A549 (cell line): ENCODE measurements at regions not wholly inside any gene's neighbourhood (a gene's known extent, or its start where the extent isn't known, plus 50 kb on each side); places are given as distances from the start of the nearest gene placed in this dataset.
A peak's percentile ranks its signal among the peaks of the same experiment; 100 is the strongest.

ENCODE experiments used
- ATAC-seq, 2 experiments: fragments of 200-7000 bp in 1 of 2; fragments of >200 bp in 1 of 2; cut with Nextera tagmentation in 1 of 2; cut with Tn5 transposase in 1 of 2; 3 replicates each; pipeline versions ENCODE4 v1.8.0 to v1.9.1; 2018 to 2020; ENCODE audit warnings: mild to moderate bottlenecking in 1 of 2, moderate library complexity in 1 of 2
- CTCF ChIA-PET: fragments of 300-600 bp; sonication (Branson Sonifier 250); formaldehyde crosslinking; extraction: SDS; loops from one replicate; lab custom pipeline; 2021; ENCODE audit warnings: antibody characterized with exemption, inconsistent platforms; lab: Yijun Ruan, JAX
- POLR2A ChIA-PET: fragments of 350-600 bp; formaldehyde crosslinking; extraction: SDS; loops from one replicate; lab custom pipeline; 2021; ENCODE audit warnings: antibody characterized with exemption, inconsistent platforms; lab: Yijun Ruan, JAX
- DNase-seq, 2 experiments: peaks; one replicate each; pipeline versions ENCODE4 v3.0.0 to v3.0.0-alpha.2; 2011 to 2016; ENCODE audit warnings: low read depth in 1 of 2, low spot score in 1 of 2
- FAIRE-seq: peaks from 2 replicates; lab custom pipeline; 2011; peaks lifted over from hg19 to GRCh38; lab: Jason Lieb, UNC
- H3K27ac ChIP-seq, 2 experiments: fragments of >200 bp; sonication (Bioruptor Twin); formaldehyde crosslinking; 3 replicates each; pipeline ENCODE4 v1.5.1; 2016 to 2017
- H3K4me1 ChIP-seq: fragments of >200 bp; sonication (Bioruptor Twin); formaldehyde crosslinking; 3 replicates; pipeline ENCODE4 v1.6.1; 2016
- H3K4me2 ChIP-seq: fragments of >200 bp; sonication (Bioruptor Twin); formaldehyde crosslinking; 3 replicates; pipeline ENCODE4 v1.6.1; 2016
- H3K4me3 ChIP-seq: fragments of >200 bp; sonication (Bioruptor Twin); formaldehyde crosslinking; 3 replicates; pipeline ENCODE4 v1.5.1; 2016
- H3K9me3 ChIP-seq: fragments of >200 bp; sonication (Bioruptor Twin); formaldehyde crosslinking; 3 replicates; pipeline ENCODE4 v1.6.1; 2016
- BHLHE40 ChIP-seq: IDR thresholded peaks from 2 replicates; pipeline ENCODE4 v1.6.1; 2012; ENCODE audit warnings: low read depth, low read length, inconsistent platforms
- CBX2 ChIP-seq: fragments of 200-600 bp; sonication (generic); IDR thresholded peaks from 2 replicates; pipeline ENCODE4 v1.6.1; 2016; ENCODE audit warnings: low read depth, mild to moderate bottlenecking, borderline replicate concordance
- CBX8 ChIP-seq: fragments of 200-600 bp; sonication (generic); IDR thresholded peaks from 2 replicates; pipeline ENCODE4 v1.6.1; 2016
- CEBPB ChIP-seq, 2 experiments: fragments of >200 bp in 1 of 2; sonication (Bioruptor Twin) in 1 of 2; formaldehyde crosslinking in 1 of 2; IDR thresholded peaks; 2 replicates each; pipeline ENCODE4 v1.6.1; 2012 to 2016
- CHD2 ChIP-seq: fragments of 150-350 bp; IDR thresholded peaks from 2 replicates; pipeline ENCODE4 v1.6.1; 2014; ENCODE audit warnings: low read length; ENCODE audit not compliant: partially characterized antibody
- CHD4 ChIP-seq: fragments of 200-600 bp; sonication (generic); IDR thresholded peaks from 2 replicates; pipeline ENCODE4 v1.6.1; 2016; ENCODE audit warnings: antibody characterized with exemption, mild to moderate bottlenecking, borderline replicate concordance
- EHF ChIP-seq: fragments of 250-450 bp; sonication (Bioruptor Pico); IDR thresholded peaks from 2 replicates; pipeline ENCODE4 v1.5.0; 2020; ENCODE audit warnings: mild to moderate bottlenecking
- EP300 ChIP-seq, 2 experiments: fragments of >200 bp; sonication (Bioruptor Twin); formaldehyde crosslinking; IDR thresholded peaks; 2 replicates in 1 of 2; 3 replicates in 1 of 2; pipeline ENCODE4 v1.6.1; 2016 to 2017
- ESRRA ChIP-seq: fragments of 150-350 bp; IDR thresholded peaks from 2 replicates; pipeline ENCODE4 v1.6.1; 2014; ENCODE audit warnings: mild to moderate bottlenecking, low read length, borderline replicate concordance
- FOSB ChIP-seq: fragments of 250-450 bp; sonication (Bioruptor Pico); IDR thresholded peaks from 2 replicates; pipeline ENCODE4 v1.5.0; 2020; ENCODE audit warnings: mild to moderate bottlenecking, moderate library complexity
- GATA3 ChIP-seq: IDR thresholded peaks from 2 replicates; pipeline ENCODE4 v1.6.1; 2012; ENCODE audit warnings: borderline replicate concordance
- HEYL ChIP-seq: fragments of 250-450 bp; sonication (Bioruptor Pico); IDR thresholded peaks from 2 replicates; pipeline ENCODE4 v1.8.0; 2021; ENCODE audit warnings: mild to moderate bottlenecking, moderate library complexity
- HMGXB4 ChIP-seq: fragments of 250-450 bp; sonication (Bioruptor Pico); IDR thresholded peaks from 2 replicates; pipeline ENCODE4 v1.5.0; 2021; ENCODE audit warnings: mild to moderate bottlenecking, moderate library complexity, borderline replicate concordance
- HOXA7 ChIP-seq: fragments of 250-450 bp; sonication (Bioruptor Pico); IDR thresholded peaks from 2 replicates; pipeline ENCODE4 v1.5.0; 2020; ENCODE audit warnings: mild to moderate bottlenecking, moderate library complexity
- HOXB13 ChIP-seq: fragments of 250-450 bp; sonication (Bioruptor Pico); IDR thresholded peaks from 2 replicates; pipeline ENCODE4 v1.5.0; 2020; ENCODE audit warnings: low read depth, mild to moderate bottlenecking, moderate library complexity
- JUNB ChIP-seq: fragments of >200 bp; sonication (Bioruptor Twin); formaldehyde crosslinking; IDR thresholded peaks from 2 replicates; pipeline ENCODE4 v1.6.1; 2016
- KDM5A ChIP-seq: fragments of 200-600 bp; sonication (generic); IDR thresholded peaks from 2 replicates; pipeline ENCODE4 v1.6.1; 2016; ENCODE audit warnings: antibody characterized with exemption, mild to moderate bottlenecking
- MAFK ChIP-seq: fragments of 450-650 bp; IDR thresholded peaks from 2 replicates; pipeline ENCODE4 v1.6.1; 2014; ENCODE audit not compliant: partially characterized antibody
- MAZ ChIP-seq: fragments of 150-350 bp; IDR thresholded peaks from 2 replicates; pipeline ENCODE4 v1.6.1; 2014; ENCODE audit warnings: antibody characterized with exemption, low read depth, low read length, borderline replicate concordance
- MYC ChIP-seq: IDR thresholded peaks from 2 replicates; pipeline ENCODE4 v1.6.1; 2012; ENCODE audit warnings: mild to moderate bottlenecking, inconsistent platforms, low read length, improper control_type of control experiment, borderline replicate concordance
- NPAS2 ChIP-seq: fragments of 250-450 bp; sonication (Bioruptor Pico); IDR thresholded peaks from 2 replicates; pipeline ENCODE4 v1.8.0; 2022; ENCODE audit warnings: mild to moderate bottlenecking, moderate library complexity, borderline replicate concordance
- NR3C1 ChIP-seq: fragments of >200 bp; sonication (Bioruptor Twin); formaldehyde crosslinking; IDR thresholded peaks from 3 replicates; pipeline ENCODE4 v1.6.1; 2017
- POLR2A ChIP-seq: IDR thresholded peaks from 2 replicates; pipeline ENCODE4 v1.6.1; 2012; ENCODE audit warnings: mild to moderate bottlenecking, low read length
- RAD21 ChIP-seq, 2 experiments: fragments of >200 bp in 1 of 2; sonication (Bioruptor Twin) in 1 of 2; formaldehyde crosslinking in 1 of 2; IDR thresholded peaks in 1 of 2; conservative IDR thresholded peaks in 1 of 2; 2 replicates in 1 of 2; 3 replicates in 1 of 2; pipeline ENCODE4 v1.6.1; 2012 to 2018; ENCODE audit warnings: inconsistent platforms in 1 of 2
- RFX5 ChIP-seq: fragments of 450-650 bp; IDR thresholded peaks from 2 replicates; pipeline ENCODE4 v1.7.1; 2014; ENCODE audit warnings: antibody characterized with exemption, mild to moderate bottlenecking, moderate library complexity
- RNF2 ChIP-seq: fragments of 200-600 bp; sonication (generic); IDR thresholded peaks from 2 replicates; pipeline ENCODE4 v1.6.1; 2016; ENCODE audit warnings: low read depth, mild to moderate bottlenecking, antibody characterized with exemption, moderate library complexity, borderline replicate concordance
- SREBF2 ChIP-seq: fragments of 450-650 bp; IDR thresholded peaks from 2 replicates; pipeline ENCODE4 v1.6.1; 2014; ENCODE audit warnings: mild to moderate bottlenecking, moderate library complexity
- TFCP2L1 ChIP-seq: fragments of 250-450 bp; sonication (Bioruptor Pico); IDR thresholded peaks from 2 replicates; pipeline ENCODE4 v1.5.0; 2021; ENCODE audit warnings: mild to moderate bottlenecking
- ZFP36 ChIP-seq: fragments of 450-650 bp; IDR thresholded peaks from 2 replicates; pipeline ENCODE4 v1.6.1; 2014; ENCODE audit warnings: borderline replicate concordance; ENCODE audit not compliant: partially characterized antibody
- ZSCAN20 ChIP-seq: fragments of 250-450 bp; sonication (Bioruptor Pico); IDR thresholded peaks from 2 replicates; pipeline ENCODE4 v1.8.0; 2022; ENCODE audit warnings: mild to moderate bottlenecking, moderate library complexity
- WGBS: methylation state at CpG from one replicate; pipeline ENCODE4 v1.1.6; 2017; ENCODE audit errors: missing lambda C conversion rate; 5-methylcytosine and 5-hydroxymethylcytosine counted together
- TF ChIP-seq, protein P1 (sequence below): fragments of >200 bp; sonication (Bioruptor Twin); formaldehyde crosslinking; IDR thresholded peaks from 2 replicates; pipeline ENCODE4 v1.6.1; 2016
- TF ChIP-seq, protein P2 (sequence below): IDR thresholded peaks from 2 replicates; pipeline ENCODE4 v1.6.1; 2012
- TF ChIP-seq, protein P3 (sequence below): fragments of 450-650 bp; IDR thresholded peaks from 2 replicates; pipeline ENCODE4 v1.6.1; 2014; ENCODE audit warnings: antibody characterized with exemption

GRCh38 chr9:3127564-3127963, 283.7 kb upstream of the PUM3 start:
- DNase-seq: no peak
- FAIRE-seq: no peak
- ATAC-seq: no peak
- no peaks in the 10 kb centered on the region for H3K9me3 ChIP-seq
- no peak overlapping the region for H3K4me3 ChIP-seq
- POLR2A ChIA-PET: no interaction called here
- H3K4me1 ChIP-seq: no peaks in the 10 kb centered on the region
- CTCF ChIA-PET: no interaction called here
- H3K4me2 ChIP-seq: no peak overlapping the region
- no peak overlapping the region for H3K27ac ChIP-seq
- no peak for TF ChIP-seq CHD2
- no peak for TF ChIP-seq HOXB13 (CRISPR knock-in tag)
- 3% methylated on average over 1 of the region's 1 CpG for WGBS

DNA sequence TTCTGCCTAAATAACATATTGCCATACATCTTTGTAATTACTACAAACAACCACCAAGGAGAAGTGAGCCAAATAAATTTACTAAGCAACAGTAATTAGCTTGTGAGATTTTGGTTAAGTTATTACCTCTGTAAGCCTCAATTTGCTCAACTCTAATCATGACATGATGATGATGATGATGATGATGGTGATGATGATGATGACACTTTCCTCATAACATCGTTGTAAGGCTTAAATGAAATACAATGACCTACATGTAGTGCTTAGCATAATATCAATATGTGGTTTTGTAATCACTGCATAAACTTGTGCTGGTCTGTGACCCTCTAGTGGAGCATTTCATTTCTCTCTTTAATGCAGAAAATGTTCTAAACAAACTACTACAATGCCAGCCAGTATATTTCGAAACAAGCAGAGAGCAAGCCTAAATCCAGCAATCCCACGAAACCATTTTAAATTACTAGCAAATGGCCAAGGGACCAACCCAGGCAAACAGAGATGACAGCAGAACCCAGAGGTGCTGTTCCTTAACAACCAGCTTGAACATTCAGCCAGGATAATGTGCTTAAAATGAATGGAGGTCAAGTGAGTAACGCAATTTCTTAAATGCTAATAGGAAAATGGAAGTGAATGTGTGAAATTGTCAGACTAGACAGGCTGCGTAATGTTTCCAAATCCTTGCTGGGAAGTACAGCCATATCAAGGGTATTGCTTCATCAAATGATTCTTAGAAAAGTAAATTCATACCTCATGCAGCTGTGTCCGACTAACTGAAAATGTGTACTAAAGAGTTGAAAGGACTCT, 281.9 kb upstream of the PUM3 start:
- H3K4me1 ChIP-seq: no peaks in the 10 kb centered on the region
- ChIA-PET CTCF (no interaction called here), POLR2A (no interaction called here)
- FAIRE-seq (no peak), ATAC-seq (no peak), DNase-seq (no peak)
- TF ChIP-seq MAFK (no peak), CBX8 (no peak), ZFP36 (no peak), NPAS2 (CRISPR knock-in tag) (no peak), MAZ (no peak), CBX2 (no peak), GATA3 (no peak), JUNB (no peak), CHD4 (no peak), NR3C1 (no peak), MYC (no peak)
- TF ChIP-seq, protein P1, sequence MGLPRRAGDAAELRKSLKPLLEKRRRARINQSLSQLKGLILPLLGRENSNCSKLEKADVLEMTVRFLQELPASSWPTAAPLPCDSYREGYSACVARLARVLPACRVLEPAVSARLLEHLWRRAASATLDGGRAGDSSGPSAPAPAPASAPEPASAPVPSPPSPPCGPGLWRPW: no peak
- TF ChIP-seq, protein P2, sequence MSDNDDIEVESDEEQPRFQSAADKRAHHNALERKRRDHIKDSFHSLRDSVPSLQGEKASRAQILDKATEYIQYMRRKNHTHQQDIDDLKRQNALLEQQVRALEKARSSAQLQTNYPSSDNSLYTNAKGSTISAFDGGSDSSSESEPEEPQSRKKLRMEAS: no peak
- no peak overlapping the region for H3K4me2 ChIP-seq
- 1% methylated on average over 6 of the region's 6 CpGs for WGBS
- no peak overlapping the region for H3K4me3 ChIP-seq
- no peaks in the 10 kb centered on the region for H3K9me3 ChIP-seq
- H3K27ac ChIP-seq: no peak overlapping the region

- CTCF ChIA-PET: no interaction called here
Observed at GRCh38 chr9:3124001-3124400, 280.1 kb upstream of the PUM3 start.

DNA sequence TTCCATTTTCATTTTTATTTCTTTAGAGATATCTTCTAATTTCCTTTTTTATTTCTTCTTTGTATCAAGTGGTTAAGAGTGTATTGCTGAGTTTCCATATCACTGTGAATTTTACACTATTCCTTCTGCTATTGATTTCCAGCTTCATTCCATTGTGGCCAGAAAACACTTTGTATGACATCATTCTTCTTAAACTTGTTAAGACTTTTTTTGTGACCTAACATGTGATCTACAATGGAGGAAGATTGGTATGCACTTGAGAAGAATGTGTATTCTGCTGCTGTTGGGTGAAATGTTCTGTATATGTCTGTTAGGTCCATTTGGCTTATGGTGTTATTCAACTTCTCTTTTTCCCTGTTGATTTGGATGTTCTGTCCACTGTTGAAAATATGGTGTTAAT, 274.2 kb upstream of the PUM3 start:
- ChIA-PET POLR2A (no interaction called here), CTCF (no interaction called here)
- ATAC-seq: no peak
- H3K4me3 ChIP-seq: no peak overlapping the region
- H3K4me1 ChIP-seq: no peaks in the 10 kb centered on the region
- no peak overlapping the region for H3K4me2 ChIP-seq
- no peak for DNase-seq
- 0 out of 3 replicates have a peak, but pooled peaks cover 5% of the 10 kb centered on the region for H3K9me3 ChIP-seq
- H3K27ac ChIP-seq: no peak overlapping the region
- FAIRE-seq: peak; percentile 54
- TF ChIP-seq, protein P2: no peak
- TF ChIP-seq RAD21 (conservative IDR thresholded peaks at IDR 0.05 in 1 of 2, IDR thresholded peaks at IDR 0.05 in 1 of 2): no peak
- TF ChIP-seq CEBPB (IDR thresholded peaks at IDR 0.05): no peak
- no peak for TF ChIP-seq HMGXB4 (CRISPR knock-in tag)
- no peak for TF ChIP-seq HOXA7 (CRISPR knock-in tag)
- TF ChIP-seq TFCP2L1 (CRISPR knock-in tag): no peak
- no peak for TF ChIP-seq GATA3
- TF ChIP-seq MAFK: no peak
- TF ChIP-seq ESRRA: no peak
- TF ChIP-seq EHF (CRISPR knock-in tag): no peak
- TF ChIP-seq SREBF2: no peak

More at GRCh38 chr9:3124001-3124400, 280.1 kb upstream of the PUM3 start:
- POLR2A ChIA-PET: no interaction called here
- Histone ChIP-seq H3K27ac (no peak overlapping the region), H3K4me1 (no peaks in the 10 kb centered on the region), H3K4me2 (no peak overlapping the region), H3K4me3 (no peak overlapping the region), H3K9me3 (no peaks in the 10 kb centered on the region)
- 0% methylated on average over 2 of the region's 2 CpGs for WGBS
- ATAC-seq: no peak
- no peak for DNase-seq
- FAIRE-seq: no peak
- no peak for TF ChIP-seq RNF2
- TF ChIP-seq BHLHE40: no peak
- no peak for TF ChIP-seq SREBF2
- TF ChIP-seq POLR2A: no peak
- TF ChIP-seq RFX5: no peak
- no peak for TF ChIP-seq EHF (CRISPR knock-in tag)
- TF ChIP-seq EP300 (IDR thresholded peaks at IDR 0.05): no peak
- TF ChIP-seq HEYL (CRISPR knock-in tag): no peak
- no peak for TF ChIP-seq FOSB (CRISPR knock-in tag)
- TF ChIP-seq ZSCAN20 (CRISPR knock-in tag): no peak
- TF ChIP-seq CBX8: no peak
- no peak for TF ChIP-seq MYC
- TF ChIP-seq, protein P3, sequence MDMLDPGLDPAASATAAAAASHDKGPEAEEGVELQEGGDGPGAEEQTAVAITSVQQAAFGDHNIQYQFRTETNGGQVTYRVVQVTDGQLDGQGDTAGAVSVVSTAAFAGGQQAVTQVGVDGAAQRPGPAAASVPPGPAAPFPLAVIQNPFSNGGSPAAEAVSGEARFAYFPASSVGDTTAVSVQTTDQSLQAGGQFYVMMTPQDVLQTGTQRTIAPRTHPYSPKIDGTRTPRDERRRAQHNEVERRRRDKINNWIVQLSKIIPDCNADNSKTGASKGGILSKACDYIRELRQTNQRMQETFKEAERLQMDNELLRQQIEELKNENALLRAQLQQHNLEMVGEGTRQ: no peak
- TF ChIP-seq KDM5A: no peak
- TF ChIP-seq, all 56 proteins: peak for 0
